ENCODE measurements at regions not wholly inside any gene's neighbourhood (a gene's known extent, or its start where the extent isn't known, plus 50 kb on each side); places are given as distances from the start of the nearest gene placed in this dataset.

DNA sequence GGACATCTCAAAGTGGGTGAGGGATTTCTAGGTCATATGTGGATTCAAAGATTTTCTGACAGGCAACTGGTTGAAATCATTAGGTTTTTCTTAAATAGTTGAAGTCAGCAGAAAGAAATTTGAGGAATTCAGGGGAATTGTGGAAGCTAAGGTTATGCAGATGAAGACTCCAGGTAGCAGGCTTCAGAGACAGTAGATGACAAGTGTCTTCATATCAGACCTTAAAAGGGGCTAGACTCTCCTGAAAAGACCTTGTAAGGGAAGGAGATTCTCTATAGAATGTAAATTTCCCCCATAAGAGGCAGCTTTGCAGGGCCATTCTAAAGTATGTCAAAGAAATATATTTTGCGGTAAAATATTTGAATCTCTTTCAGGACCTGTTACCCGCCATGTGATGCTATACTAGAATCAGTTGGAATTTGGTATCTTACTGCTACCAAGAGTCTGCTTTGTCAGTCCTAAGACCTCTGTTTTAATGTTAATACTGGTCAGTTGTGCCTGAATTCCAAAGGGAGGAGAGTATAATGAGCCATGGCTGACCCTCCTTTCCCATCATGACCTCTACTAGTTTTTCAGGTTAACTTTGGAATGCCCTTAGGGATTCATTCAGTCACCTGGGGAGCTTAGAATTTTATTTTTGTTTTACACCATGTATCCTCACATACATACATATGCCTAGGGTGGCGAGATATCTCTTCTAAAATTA is 1115.5 kb upstream of the SLC10A2 start:
- Histone ChIP-seq H3K4me3 (no peak overlapping the region), H3K9me3 (no peaks in the 10 kb centered on the region), H3K27ac (no peak overlapping the region), H3K27me3 (no peaks in the 10 kb centered on the region), H3K4me1 (no peaks in the 10 kb centered on the region), H3K36me3 (ENCODE audit: low read depth, missing control alignments) (no peaks in the 10 kb centered on the region)
- WGBS, 2 donors, result 85 to 94% methylated on average over 3 of the region's 3 CpGs
- intact Hi-C loops (cut with DNase I; ENCODE audit: low total_unique reads), result no loop called here
- TF ChIP-seq POLR2A (IDR thresholded peaks at IDR 0.05), result no peak
- TF ChIP-seq, protein P1, sequence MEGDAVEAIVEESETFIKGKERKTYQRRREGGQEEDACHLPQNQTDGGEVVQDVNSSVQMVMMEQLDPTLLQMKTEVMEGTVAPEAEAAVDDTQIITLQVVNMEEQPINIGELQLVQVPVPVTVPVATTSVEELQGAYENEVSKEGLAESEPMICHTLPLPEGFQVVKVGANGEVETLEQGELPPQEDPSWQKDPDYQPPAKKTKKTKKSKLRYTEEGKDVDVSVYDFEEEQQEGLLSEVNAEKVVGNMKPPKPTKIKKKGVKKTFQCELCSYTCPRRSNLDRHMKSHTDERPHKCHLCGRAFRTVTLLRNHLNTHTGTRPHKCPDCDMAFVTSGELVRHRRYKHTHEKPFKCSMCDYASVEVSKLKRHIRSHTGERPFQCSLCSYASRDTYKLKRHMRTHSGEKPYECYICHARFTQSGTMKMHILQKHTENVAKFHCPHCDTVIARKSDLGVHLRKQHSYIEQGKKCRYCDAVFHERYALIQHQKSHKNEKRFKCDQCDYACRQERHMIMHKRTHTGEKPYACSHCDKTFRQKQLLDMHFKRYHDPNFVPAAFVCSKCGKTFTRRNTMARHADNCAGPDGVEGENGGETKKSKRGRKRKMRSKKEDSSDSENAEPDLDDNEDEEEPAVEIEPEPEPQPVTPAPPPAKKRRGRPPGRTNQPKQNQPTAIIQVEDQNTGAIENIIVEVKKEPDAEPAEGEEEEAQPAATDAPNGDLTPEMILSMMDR (IDR thresholded peaks at IDR 0.05), result no peak
- no peak for DNase-seq

GRCh38 chr13:104170980-104171555 is 1104.9 kb upstream of the SLC10A2 start:
- TF ChIP-seq, protein P1 (IDR thresholded peaks at IDR 0.05), result no peak
- TF ChIP-seq POLR2A (IDR thresholded peaks at IDR 0.05), result no peak
- Histone ChIP-seq H3K27ac (no peak overlapping the region), H3K4me3 (no peak overlapping the region), H3K36me3 (ENCODE audit: low read depth, missing control alignments) (no peaks in the 10 kb centered on the region), H3K9me3 (no peaks in the 10 kb centered on the region), H3K27me3 (no peaks in the 10 kb centered on the region), H3K4me1 (no peaks in the 10 kb centered on the region)
- no peak for DNase-seq
- intact Hi-C loops (cut with DNase I; ENCODE audit: low total_unique reads), result no loop called here
- 66 to 75% methylated on average over 8 of the region's 8 CpGs for WGBS, 2 donors

DNA sequence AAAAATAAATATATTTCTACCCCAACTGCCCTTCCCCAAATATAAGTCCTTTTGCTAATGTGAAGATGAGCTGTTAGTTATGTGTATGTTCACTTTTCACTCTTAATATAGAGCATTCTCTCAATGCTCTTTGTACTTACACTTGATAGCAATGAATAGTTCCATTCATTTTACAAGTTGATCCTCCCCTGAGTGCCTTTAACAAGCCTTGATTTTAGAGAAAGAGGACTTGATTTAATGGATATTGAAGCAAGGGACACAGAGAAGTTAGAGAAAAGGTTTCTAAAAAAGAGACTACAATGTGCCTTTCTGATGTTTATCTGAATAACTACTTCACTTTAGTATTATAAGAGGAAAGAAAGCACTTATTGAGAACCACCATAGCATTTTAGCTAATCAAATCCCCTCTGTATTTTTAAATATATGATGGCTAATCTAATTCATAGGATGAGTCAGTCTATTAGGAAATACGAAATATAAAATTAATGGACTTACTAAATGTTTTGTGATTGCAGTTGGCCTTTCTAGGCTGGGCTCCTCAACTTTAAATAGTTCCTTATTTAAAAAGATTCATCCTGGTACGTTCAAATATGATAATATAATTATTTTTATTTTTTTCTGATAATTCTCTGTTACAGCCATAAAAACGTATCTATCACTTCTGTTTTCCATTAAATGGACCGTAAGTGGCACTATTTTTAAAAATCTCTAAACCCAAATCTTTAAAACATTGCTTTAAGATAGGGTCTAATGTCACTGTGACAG is 1097.8 kb upstream of the SLC10A2 start:
- TF ChIP-seq, protein P1 (IDR thresholded peaks at IDR 0.05), result no peak
- TF ChIP-seq POLR2A (IDR thresholded peaks at IDR 0.05), result no peak
- Histone ChIP-seq H3K4me3 (no peak overlapping the region), H3K36me3 (ENCODE audit: low read depth, missing control alignments) (no peaks in the 10 kb centered on the region), H3K27ac (no peak overlapping the region), H3K27me3 (no peaks in the 10 kb centered on the region), H3K9me3 (no peaks in the 10 kb centered on the region), H3K4me1 (no peaks in the 10 kb centered on the region)
- intact Hi-C loops (cut with DNase I; ENCODE audit: low total_unique reads), result no loop called here
- WGBS, 2 donors, result 84 to 89% methylated on average over 4 of the region's 4 CpGs
- DNase-seq, result no peak

DNA sequence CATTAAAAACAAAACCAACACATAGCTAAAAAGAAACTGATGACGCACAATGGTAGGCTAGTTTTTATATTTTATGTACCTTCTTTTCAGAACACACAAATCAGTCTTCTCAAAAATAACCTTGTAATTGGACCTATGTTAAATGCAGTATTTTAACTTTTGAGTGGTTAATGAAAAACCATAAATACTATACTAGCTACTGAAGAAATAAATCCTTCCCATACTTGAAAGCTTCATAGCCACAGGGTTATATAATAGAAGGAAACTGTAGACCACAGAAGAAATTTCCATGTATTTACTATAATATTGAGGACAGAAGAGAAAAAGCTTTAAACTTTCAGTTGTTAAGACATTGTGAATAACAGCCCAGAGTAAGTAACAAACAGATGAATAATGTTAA is 1094.3 kb upstream of the SLC10A2 start:
- WGBS, 2 donors, result 85 to 97% methylated on average over 1 of the region's 1 CpG
- Histone ChIP-seq H3K4me3 (no peak overlapping the region), H3K4me1 (no peaks in the 10 kb centered on the region), H3K27ac (no peak overlapping the region), H3K36me3 (ENCODE audit: low read depth, missing control alignments) (no peaks in the 10 kb centered on the region), H3K9me3 (no peaks in the 10 kb centered on the region), H3K27me3 (no peaks in the 10 kb centered on the region)
- intact Hi-C loops (cut with DNase I; ENCODE audit: low total_unique reads), result no loop called here
- no peak for TF ChIP-seq POLR2A (IDR thresholded peaks at IDR 0.05)
- TF ChIP-seq, protein P1 (IDR thresholded peaks at IDR 0.05), result no peak
- no peak for DNase-seq
